Stomach (tissue), 4 donors: ENCODE measurements at regions not wholly inside any gene's neighbourhood (a gene's known extent, or its start where the extent isn't known, plus 50 kb on each side); places are given as distances from the start of the nearest gene placed in this dataset.

Experiments
- CTCF ChIP-seq, 7 experiments: fragments of 450-650 bp in 4 of 7; fragments of 200-600 bp in 3 of 7; sonication (generic) in 3 of 7; IDR thresholded peaks; one replicate each; pipeline ENCODE4 v1.5.1; 2016 to 2019; ENCODE audit warnings: antibody characterized with exemption in 7 of 7, control low read depth in 2 of 7, mild to moderate bottlenecking in 1 of 7
- EP300 ChIP-seq: sonication (generic); formaldehyde crosslinking; IDR thresholded peaks from one replicate; pipeline ENCODE4 v1.6.1; 2017; ENCODE audit warnings: antibody characterized with exemption
- POLR2AphosphoS5 ChIP-seq, 3 donors: sonication (generic); formaldehyde crosslinking; IDR thresholded peaks; one replicate each; pipeline ENCODE4 v1.6.1; 2016; ENCODE audit warnings: antibody characterized with exemption in 3 of 3

- no peak for TF ChIP-seq CTCF (IDR thresholded peaks at IDR 0.05)
- TF ChIP-seq EP300 = no peak
- no peak for TF ChIP-seq POLR2AphosphoS5 (IDR thresholded peaks at IDR 0.05)
These were observed 161.8 kb upstream of the IRX2 start for GRCh38 chr5:2913281-2913680.
